ENCODE measurements at regions not wholly inside any gene's neighbourhood (a gene's known extent, or its start where the extent isn't known, plus 50 kb on each side); places are given as distances from the start of the nearest gene placed in this dataset.

GRCh38 chr4:71277353-71277752, 61.5 kb upstream of the SLC4A4 start:
- Histone ChIP-seq H3K9me3 (no peaks in the 10 kb centered on the region), H3K27me3 (no peaks in the 10 kb centered on the region), H3K4me3 (no peak overlapping the region), H3K27ac (no peak overlapping the region), H3K36me3 (no peaks in the 10 kb centered on the region), H3K4me1 (peaks cover 0 to 11% (median 0%) of the 10 kb centered on the region in 4 donors)
- no peak for TF ChIP-seq EP300 (IDR thresholded peaks at IDR 0.05)
- TF ChIP-seq POLR2A (IDR thresholded peaks at IDR 0.05), result no peak
- no peak for TF ChIP-seq CTCF (IDR thresholded peaks at IDR 0.05)
- 94 to 98% methylated on average over 1 of the region's 1 CpG for WGBS, 2 donors
- DNase-seq (ENCODE audit: low spot score in 2 of 2), result no peak

GRCh38 chr4:71283642-71284257, 55.1 kb upstream of the SLC4A4 start:
- Histone ChIP-seq H3K4me1 (peaks cover 0 to 19% (median 0%) of the 10 kb centered on the region in 4 donors), H3K9me3 (no peaks in the 10 kb centered on the region), H3K4me3 (no peak overlapping the region), H3K27me3 (no peaks in the 10 kb centered on the region), H3K27ac (no peak overlapping the region), H3K36me3 (no peaks in the 10 kb centered on the region)
- WGBS, 2 donors, result 72 to 76% methylated on average over 2 of the region's 2 CpGs
- no peak for DNase-seq (ENCODE audit: low spot score in 2 of 2)
- TF ChIP-seq POLR2A (IDR thresholded peaks at IDR 0.05) (no peak), CTCF (IDR thresholded peaks at IDR 0.05) (no peak), EP300 (IDR thresholded peaks at IDR 0.05) (no peak)

GRCh38 chr4:71287305-71287704, 51.5 kb upstream of the SLC4A4 start:
- Histone ChIP-seq H3K36me3 (no peaks in the 10 kb centered on the region), H3K27me3 (no peaks in the 10 kb centered on the region), H3K9me3 (no peaks in the 10 kb centered on the region), H3K4me3 (no peak overlapping the region), H3K4me1 (peaks cover 0 to 22% (median 0%) of the 10 kb centered on the region in 4 donors), H3K27ac (no peak overlapping the region)
- no peak for TF ChIP-seq CTCF (IDR thresholded peaks at IDR 0.05)
- no peak for TF ChIP-seq POLR2A (IDR thresholded peaks at IDR 0.05)
- TF ChIP-seq EP300 (IDR thresholded peaks at IDR 0.05), result no peak
- DNase-seq (ENCODE audit: low spot score in 2 of 2), result no peak
- whole genome bisulfite sequencing, 2 donors, result 25 to 37% methylated on average over 2 of the region's 2 CpGs

- Histone ChIP-seq H3K4me3 (no peak overlapping the region), H3K27me3 (no peaks in the 10 kb centered on the region), H3K27ac (no peak overlapping the region), H3K36me3 (no peaks in the 10 kb centered on the region), H3K9me3 (no peaks in the 10 kb centered on the region), H3K4me1 (peaks cover 0 to 22% (median 0%) of the 10 kb centered on the region in 4 donors)
- DNase-seq (ENCODE audit: low spot score in 2 of 2), result no peak
- TF ChIP-seq POLR2A (IDR thresholded peaks at IDR 0.05), result no peak
- no peak for TF ChIP-seq EP300 (IDR thresholded peaks at IDR 0.05)
- TF ChIP-seq CTCF (IDR thresholded peaks at IDR 0.05), result no peak
These were observed 49.9 kb upstream of the SLC4A4 start for GRCh38 chr4:71288875-71289274.

All from tibial nerve (tissue), 4 donors.